ENCODE measurements at regions not wholly inside any gene's neighbourhood (a gene's known extent, or its start where the extent isn't known, plus 50 kb on each side); places are given as distances from the start of the nearest gene placed in this dataset.
"Not testable (repeated sequence)": the region's sequence is repeated elsewhere in the genome, so short reads cannot be mapped to it uniquely, and the experiment has no call there.

DNA sequence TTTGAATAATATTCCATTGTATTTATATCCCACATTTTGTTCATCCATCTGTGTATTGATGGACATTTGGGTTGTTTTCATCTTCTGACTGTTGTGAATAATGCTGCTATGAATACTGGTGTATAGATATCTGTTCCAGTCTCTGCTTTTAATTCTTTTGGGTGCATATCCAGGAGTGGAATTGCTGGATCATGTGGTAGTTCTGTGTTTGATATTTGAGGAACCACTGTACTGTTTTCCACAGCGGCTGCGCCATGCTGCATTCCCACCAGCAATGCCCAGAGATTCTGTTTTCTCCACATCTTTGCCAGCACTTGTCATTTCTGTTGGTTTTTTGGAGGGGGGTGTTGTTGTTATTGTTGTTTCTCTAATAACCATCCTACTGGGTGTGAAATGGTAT is 131.6 kb upstream of the KIF26B start:
- no peak for FAIRE-seq

GRCh38 chr1:245019910-245020486 is 134.8 kb upstream of the KIF26B start:
- no peak for FAIRE-seq

GRCh38 chr1:245016700-245017099 is 138.1 kb upstream of the KIF26B start:
- no peak for FAIRE-seq

DNA sequence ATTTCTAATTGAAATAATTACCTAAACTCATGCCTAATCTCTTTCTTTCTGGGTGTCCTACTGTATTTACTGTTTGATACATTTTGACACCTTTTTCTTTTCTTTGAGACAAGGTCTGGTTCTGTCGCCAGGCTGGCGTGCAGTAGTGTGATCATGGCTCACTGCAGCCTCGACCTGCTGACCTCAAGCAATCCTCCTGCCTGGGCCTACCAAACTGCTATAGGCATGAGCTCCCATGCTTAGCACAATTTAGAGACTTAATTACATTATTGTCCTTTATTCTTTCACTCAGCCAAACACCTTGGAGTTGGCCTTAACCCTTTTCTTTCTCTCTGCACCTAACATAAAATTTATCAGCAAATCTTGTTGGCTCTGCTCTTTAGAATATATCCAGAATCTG is 139.8 kb upstream of the KIF26B start:
- FAIRE-seq, result no peak

DNA sequence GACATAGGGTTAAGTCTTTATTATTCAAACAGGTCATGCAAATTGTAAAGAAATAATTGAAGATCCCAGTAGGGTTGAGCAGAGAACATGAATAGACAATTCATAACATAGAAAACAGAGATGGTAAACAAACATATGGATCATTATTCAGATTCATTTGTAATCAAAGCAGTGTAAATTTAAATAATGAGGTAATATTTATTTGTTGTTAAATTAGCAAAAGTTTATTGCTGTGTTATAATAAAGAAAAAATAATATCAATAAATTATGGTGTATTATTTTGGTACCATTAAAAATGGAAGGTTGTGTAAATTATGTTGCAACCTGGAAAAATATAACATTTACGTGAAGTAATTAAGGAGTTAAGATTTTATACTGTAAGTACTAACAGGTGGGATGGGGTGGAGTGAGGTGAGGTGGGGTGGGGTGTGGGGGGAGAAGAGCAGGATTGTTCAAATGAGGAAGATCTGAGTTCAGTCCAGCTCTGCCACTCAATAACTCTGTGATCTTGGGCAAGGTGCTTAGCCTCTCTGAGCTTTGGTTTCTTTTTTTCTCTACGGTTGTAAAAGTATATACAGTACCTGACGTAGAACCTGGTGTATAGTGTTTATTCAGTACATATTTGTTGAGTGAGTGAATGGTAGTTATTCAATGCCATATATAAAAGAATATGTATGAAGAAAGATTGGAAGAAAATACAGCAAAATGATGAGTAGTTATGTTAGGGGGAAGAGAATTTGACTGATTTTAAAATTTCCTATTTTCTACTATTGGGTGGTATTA is 140.3 kb upstream of the KIF26B start:
- peak; percentile 4 for FAIRE-seq

- no peak for FAIRE-seq
These were observed 144.7 kb upstream of the KIF26B start for GRCh38 chr1:245010018-245010614.

DNA sequence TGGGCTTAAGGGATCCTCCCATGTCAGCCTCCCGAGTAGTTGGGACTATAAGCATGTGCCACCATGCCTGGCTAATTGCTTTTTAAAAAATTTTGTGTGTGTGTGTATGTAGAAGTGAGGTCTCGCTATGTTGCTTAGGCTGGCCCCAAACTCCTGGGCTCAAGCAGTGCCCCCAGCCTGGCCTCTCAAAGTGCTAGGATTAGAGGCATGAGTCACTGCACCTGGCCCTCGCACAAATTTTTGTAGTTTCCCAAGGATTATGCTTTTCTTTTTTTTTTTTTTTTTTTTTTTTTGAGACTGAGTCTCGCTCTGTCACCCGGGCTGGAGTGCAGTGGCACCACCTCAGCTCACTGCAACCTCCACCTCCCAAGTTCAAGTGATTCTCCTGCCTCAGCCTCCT is 144.4 kb upstream of the HNRNPU start:
- FAIRE-seq, result no peak

DNA sequence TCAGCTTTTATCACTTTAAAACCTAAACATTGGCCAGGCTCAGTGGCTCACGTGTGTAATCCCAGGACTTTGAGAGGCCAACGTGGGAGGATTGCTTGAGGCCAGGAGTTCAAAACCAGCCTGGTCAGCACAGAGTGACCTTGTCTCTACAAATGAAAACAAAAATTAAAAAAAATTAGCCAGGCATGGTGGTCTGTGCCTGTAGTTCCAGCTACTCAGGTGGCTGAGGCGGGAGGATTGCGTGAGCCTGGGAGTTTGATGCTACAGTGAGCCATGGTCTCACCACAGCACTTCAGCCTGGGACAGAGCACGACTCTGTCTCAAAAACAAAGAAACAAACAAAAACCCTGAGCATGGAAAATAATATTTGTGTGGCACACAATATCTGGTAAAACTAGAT is 143.5 kb upstream of the HNRNPU start:
- FAIRE-seq, result no peak

DNA sequence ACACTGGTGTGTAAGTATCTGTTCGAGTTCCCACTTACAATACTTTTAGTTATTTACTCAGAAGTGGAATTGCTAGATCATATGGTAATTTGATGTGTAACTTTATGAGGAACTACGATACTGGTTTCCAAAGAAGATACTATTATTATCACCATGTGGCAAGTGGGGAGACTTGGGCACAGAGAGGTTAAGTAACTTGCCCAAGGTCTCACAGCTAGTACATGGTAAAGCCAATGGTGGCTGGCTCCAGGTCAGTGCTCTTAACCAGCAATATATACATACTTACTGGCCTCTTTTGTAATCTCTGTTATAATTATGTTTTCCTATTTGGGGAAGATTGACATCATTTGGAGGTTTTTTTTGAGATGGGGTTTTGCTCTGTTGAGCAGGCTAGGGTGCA is 138.9 kb upstream of the HNRNPU start:
- no peak for FAIRE-seq

DNA sequence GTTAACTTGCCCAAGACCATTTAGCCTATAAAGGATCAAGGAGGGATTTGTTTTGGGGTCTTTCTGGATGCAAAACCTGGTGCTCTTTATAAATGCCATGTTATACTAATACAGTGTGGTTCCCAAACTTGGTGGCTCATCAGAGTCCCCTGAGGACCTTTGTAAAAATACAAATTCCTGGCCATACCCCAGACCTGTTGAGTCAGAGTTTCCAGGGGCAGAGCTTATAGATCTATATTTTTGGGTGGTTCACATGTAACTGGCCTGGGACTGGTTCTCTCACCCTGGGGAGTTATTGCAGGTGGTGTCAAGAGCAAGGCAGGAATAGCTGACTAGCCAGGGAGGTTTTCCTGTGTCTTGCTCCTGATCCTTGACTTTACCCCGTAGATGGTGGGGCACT is 136.9 kb upstream of the HNRNPU start:
- FAIRE-seq, result no peak

DNA sequence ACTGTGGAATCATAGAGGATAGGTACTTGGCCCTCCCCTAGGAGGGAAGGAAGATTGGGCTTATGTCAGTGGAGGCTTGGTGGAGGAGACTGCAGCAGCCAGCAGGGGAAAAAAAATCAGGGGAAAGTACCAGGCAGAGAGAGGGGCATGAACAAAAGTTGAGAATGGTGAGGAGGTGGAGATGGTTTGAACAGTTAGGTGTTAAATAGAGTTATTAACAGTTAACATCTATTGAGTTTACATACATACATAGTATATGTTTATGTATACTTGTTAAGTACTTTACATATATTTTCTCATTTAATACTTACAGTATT is 136.5 kb upstream of the HNRNPU start:
- no peak for FAIRE-seq

DNA sequence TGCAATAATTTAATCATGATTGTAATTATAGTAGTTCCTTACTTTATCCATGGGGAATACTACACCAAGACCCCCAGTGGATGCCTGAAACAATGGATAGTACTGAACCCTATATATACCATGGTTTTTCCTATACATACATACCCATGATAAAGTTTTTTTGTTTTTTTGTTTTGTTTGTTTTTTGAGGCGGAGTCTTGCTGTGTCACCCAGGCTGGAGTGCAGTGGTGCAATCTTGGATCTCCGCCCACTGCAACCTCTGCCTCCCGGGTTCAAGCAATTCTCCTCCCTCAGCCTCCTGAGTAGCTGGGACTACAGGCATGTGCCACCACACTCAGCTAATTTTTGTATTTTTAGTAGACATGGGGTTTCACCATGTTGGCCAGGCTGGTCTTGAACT is 135.3 kb upstream of the HNRNPU start:
- FAIRE-seq, result not testable (repeated sequence)

DNA sequence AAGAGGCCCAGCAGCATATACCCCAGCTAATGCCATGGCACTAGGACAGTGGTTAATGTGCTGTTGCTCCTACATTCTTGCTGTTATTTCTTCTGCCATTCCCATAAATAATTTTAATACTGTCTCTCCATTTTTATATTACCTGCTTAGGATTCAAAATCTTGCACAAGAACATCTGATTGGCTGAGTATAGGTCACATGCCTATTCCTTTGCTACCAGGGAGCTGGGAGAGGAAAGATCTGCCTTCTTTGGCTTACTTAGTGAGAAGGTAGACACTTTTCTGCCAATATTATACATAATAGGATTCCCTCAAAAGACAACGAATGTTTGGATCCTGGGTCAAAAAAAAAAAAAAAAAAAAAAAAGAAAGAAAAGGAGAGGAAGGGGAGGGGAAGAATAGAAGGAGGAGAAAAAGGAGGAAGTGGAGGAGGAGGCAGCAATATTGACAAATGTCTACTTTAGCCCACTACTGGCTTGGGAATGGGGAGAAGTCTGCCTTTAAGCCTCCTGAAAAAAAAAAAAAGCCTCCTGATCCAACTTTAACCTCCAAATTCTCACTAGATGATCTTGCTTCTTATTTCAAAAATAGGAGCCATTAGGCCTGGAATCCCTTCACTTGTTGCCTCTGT is 134.5 kb upstream of the HNRNPU start:
- no peak for FAIRE-seq

GRCh38 chr1:244995602-244996400 is 131.5 kb upstream of the HNRNPU start:
- no peak for FAIRE-seq

DNA sequence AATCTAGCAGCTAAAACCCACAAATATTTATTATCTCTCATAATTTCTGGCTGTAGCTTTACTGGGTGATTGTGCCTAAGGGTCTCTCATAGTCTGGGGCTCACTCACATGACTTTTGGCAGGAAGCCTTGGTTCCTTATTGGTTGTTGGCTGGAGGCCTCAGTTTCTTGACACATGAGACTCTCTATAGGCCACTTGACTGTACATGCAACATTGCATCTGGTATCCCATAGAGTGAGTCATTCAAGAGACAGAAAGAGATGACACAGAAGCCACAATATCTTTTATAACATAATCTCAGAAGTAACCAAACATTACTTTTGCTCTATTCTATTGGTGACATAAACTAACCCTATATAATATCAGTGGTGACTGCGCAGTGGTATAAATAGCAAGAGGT is 128.5 kb upstream of the HNRNPU start:
- no peak for FAIRE-seq

DNA sequence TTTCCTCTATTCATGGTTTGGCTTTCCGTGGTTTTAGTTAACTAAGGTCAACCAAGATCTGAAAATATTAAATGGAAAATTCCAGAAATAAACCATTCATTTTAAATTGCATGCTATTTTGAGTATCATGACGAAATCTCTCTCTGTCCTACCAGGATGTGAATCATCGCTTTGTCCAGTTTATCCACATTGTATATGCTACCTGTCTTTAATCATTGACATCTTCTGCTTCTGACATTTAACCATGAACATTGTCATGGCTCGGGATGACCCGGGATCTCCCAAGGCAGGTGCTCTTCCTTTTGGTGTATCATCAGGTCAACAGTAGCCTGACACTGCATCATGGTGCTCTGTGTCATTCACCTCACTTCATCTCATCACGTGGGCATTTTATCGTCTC is 125.5 kb upstream of the HNRNPU start:
- no peak for FAIRE-seq

DNA sequence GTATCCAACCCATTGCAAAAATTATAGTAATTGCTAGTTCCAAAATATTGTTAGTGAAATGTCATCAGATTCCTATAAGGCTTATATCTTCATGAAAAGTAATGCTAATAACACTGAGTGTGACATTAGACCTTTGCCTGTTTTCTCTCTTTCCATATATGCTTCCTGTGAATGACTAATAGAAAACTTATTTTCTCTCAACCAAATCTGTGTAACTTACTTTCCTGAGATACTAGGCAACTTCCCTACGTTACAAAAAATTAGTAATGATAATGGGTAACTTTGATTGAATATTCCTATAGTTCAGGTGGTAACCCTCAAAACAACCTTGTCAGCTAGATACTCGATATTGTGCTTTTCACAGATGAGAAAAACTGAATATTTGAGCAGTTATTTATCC is 124.2 kb upstream of the HNRNPU start:
- FAIRE-seq, result no peak

DNA sequence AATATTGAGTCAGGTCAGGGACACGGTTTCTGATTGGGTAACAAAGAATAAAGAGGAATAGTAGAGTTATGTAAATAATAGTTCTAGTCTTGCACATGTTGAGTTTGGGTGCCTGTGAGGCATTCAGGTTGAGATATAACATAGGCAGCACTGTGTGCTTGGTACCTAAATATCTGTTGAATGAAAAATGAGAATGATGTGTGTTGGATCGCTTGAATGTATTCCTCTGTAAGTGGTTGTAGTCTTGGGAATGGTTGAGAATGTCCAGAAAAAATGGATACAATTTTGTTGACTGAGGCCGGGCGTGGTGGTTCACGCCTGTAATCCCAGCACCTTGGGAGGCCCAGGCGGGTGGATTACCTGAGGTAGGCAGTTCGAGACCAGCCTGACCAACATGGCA is 116.3 kb upstream of the HNRNPU start:
- no peak for FAIRE-seq

DNA sequence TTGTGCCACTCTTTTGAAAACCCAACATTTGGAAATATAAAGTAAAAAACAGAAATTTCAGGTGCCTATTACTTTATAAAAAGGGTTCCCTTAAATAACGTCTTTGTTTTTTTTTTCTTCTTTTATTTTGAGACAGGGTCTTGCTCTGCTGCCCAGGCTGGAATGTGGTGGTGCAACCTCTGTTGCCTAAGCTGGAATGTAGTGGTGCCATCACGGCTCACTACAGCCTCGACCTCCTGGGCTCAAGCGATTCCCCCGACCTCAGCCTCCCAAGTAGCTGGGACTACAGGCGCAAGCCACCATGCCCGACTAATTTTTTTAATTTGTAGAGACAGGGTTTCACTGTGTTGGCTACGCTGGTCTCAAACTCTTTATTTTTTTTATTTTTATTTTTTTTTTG is 110.2 kb upstream of the HNRNPU start:
- no peak for FAIRE-seq

DNA sequence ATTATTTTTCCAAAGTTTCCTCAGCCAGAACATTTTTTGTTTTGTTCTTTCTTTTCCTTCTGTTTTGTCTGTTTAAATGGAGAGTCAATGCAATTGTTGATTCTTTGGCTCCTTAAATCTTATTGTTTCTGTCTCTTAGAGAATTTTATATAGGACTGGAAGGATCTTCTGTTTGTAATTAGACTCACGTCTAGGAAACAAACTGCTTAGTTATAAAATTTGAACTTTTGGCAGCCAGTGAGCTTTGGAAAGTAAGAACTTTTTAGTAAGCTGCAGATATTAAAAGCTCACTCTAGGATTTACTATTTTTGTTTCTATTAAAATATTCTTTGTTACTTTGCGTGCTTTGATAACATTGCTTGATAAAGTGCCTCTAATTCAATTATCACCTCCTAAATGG is 109.8 kb upstream of the HNRNPU start:
- peak; percentile 96 for FAIRE-seq

DNA sequence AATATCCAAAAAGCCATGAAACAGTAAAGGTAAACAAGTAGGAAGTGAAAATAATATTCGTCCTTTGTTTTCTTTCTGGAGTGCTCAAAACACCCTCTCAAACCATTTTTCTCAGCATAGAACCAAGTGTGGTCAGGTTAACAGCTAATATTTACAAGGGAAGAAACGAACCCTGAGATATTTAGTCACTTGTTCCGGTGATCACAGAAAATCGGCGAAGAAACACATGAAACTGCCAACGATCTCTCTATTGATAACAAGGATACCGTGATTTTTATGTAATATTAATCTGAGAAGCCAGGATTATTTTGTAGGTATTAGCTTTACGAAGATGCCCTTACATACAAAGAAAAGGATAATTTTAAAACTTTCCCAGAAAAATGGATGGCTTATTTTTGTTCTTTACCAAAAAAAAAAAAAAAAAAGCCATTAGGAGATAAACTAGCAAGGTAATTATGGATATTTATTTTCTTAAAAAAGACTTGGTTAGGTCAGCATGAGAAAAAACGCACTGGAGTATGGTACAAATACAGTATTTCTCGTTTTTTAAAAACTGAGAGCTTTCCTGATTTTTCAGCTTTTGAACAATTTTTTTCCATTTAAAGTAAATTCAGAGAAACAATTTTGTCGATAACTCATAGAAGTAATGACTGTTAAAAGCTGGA is 107.3 kb upstream of the HNRNPU start:
- peak; percentile 87 for FAIRE-seq

DNA sequence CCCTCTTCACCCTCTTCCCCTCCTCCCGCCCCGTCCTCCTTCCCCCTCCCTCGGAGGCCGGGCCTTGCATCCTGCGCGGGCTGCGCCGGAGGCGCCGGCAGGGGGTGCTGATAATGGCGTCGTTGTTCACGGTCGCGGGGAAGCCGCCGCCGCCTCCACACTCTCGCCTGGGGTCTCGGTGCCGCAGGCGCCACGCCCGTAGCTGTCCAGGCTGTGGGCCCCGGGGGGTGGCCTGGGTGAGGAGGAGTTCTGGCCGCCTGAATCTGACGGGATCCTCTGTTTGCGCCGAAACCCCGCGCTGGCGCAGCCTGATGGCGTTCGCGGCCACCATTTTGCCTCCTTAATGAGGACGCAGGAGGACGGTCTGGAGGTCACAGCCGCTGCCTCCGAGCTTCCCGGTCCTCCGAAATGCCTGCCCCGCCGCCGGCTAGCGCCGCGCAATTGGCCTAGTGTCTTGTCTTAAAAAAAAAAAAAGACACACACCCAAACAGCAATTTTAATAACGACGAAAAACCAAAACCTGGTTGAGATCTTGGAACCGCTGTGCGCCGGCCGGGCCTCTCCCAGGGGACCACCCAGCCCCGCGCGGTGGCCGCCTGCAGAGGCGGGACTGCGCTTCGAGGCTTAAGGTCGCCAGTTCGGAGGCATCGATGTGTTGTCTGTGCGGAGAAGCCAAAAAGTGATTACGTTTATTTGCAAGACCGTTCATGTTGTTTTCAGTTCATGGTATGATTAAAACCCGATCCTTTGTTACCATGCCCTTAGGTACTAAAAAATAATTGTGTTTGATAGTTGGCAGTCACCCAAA is 106.6 kb upstream of the HNRNPU start:
- no peak for FAIRE-seq
